A549 (cell line): ENCODE measurements at regions not wholly inside any gene's neighbourhood (a gene's known extent, or its start where the extent isn't known, plus 50 kb on each side); places are given as distances from the start of the nearest gene placed in this dataset.

Source experiments
- ATAC-seq, 2 experiments: fragments of 200-7000 bp in 1 of 2; fragments of >200 bp in 1 of 2; cut with Nextera tagmentation in 1 of 2; cut with Tn5 transposase in 1 of 2; 3 replicates each; pipeline versions ENCODE4 v1.8.0 to v1.9.1; 2018 to 2020; ENCODE audit warnings: mild to moderate bottlenecking in 1 of 2, moderate library complexity in 1 of 2
- CTCF ChIA-PET: fragments of 300-600 bp; sonication (Branson Sonifier 250); formaldehyde crosslinking; extraction: SDS; loops from one replicate; lab custom pipeline; 2021; ENCODE audit warnings: antibody characterized with exemption, inconsistent platforms; lab: Yijun Ruan, JAX
- POLR2A ChIA-PET: fragments of 350-600 bp; formaldehyde crosslinking; extraction: SDS; loops from one replicate; lab custom pipeline; 2021; ENCODE audit warnings: antibody characterized with exemption, inconsistent platforms; lab: Yijun Ruan, JAX
- DNase-seq, 2 experiments: peaks; one replicate each; pipeline versions ENCODE4 v3.0.0 to v3.0.0-alpha.2; 2011 to 2016; ENCODE audit warnings: low read depth in 1 of 2, low spot score in 1 of 2
- FAIRE-seq: peaks from 2 replicates; lab custom pipeline; 2011; peaks lifted over from hg19 to GRCh38; lab: Jason Lieb, UNC
- H3K27ac ChIP-seq, 2 experiments: fragments of >200 bp; sonication (Bioruptor Twin); formaldehyde crosslinking; 3 replicates each; pipeline ENCODE4 v1.5.1; 2016 to 2017
- H3K4me1 ChIP-seq: fragments of >200 bp; sonication (Bioruptor Twin); formaldehyde crosslinking; 3 replicates; pipeline ENCODE4 v1.6.1; 2016
- H3K4me2 ChIP-seq: fragments of >200 bp; sonication (Bioruptor Twin); formaldehyde crosslinking; 3 replicates; pipeline ENCODE4 v1.6.1; 2016
- H3K4me3 ChIP-seq: fragments of >200 bp; sonication (Bioruptor Twin); formaldehyde crosslinking; 3 replicates; pipeline ENCODE4 v1.5.1; 2016
- H3K9me3 ChIP-seq: fragments of >200 bp; sonication (Bioruptor Twin); formaldehyde crosslinking; 3 replicates; pipeline ENCODE4 v1.6.1; 2016
- BCL3 ChIP-seq: fragments of >200 bp; sonication (Bioruptor Twin); formaldehyde crosslinking; IDR thresholded peaks from 3 replicates; pipeline ENCODE4 v1.6.1; 2016
- BHLHE40 ChIP-seq: IDR thresholded peaks from 2 replicates; pipeline ENCODE4 v1.6.1; 2012; ENCODE audit warnings: low read depth, low read length, inconsistent platforms
- CBX8 ChIP-seq: fragments of 200-600 bp; sonication (generic); IDR thresholded peaks from 2 replicates; pipeline ENCODE4 v1.6.1; 2016
- CEBPB ChIP-seq, 2 experiments: fragments of >200 bp in 1 of 2; sonication (Bioruptor Twin) in 1 of 2; formaldehyde crosslinking in 1 of 2; IDR thresholded peaks; 2 replicates each; pipeline ENCODE4 v1.6.1; 2012 to 2016
- E2F6 ChIP-seq: IDR thresholded peaks from 2 replicates; pipeline ENCODE4 v1.6.1; 2012; ENCODE audit warnings: low read depth, borderline replicate concordance
- EHMT2 ChIP-seq: fragments of 200-600 bp; sonication (generic); IDR thresholded peaks from 2 replicates; pipeline ENCODE4 v1.6.1; 2016; ENCODE audit warnings: antibody characterized with exemption, low read depth, mild to moderate bottlenecking, moderate library complexity
- EP300 ChIP-seq, 2 experiments: fragments of >200 bp; sonication (Bioruptor Twin); formaldehyde crosslinking; IDR thresholded peaks; 2 replicates in 1 of 2; 3 replicates in 1 of 2; pipeline ENCODE4 v1.6.1; 2016 to 2017
- FOSB ChIP-seq: fragments of 250-450 bp; sonication (Bioruptor Pico); IDR thresholded peaks from 2 replicates; pipeline ENCODE4 v1.5.0; 2020; ENCODE audit warnings: mild to moderate bottlenecking, moderate library complexity
- HES2 ChIP-seq: fragments of >200 bp; sonication (Bioruptor Twin); formaldehyde crosslinking; IDR thresholded peaks from 2 replicates; pipeline ENCODE4 v1.6.1; 2016
- HOXA7 ChIP-seq: fragments of 250-450 bp; sonication (Bioruptor Pico); IDR thresholded peaks from 2 replicates; pipeline ENCODE4 v1.5.0; 2020; ENCODE audit warnings: mild to moderate bottlenecking, moderate library complexity
- HOXB13 ChIP-seq: fragments of 250-450 bp; sonication (Bioruptor Pico); IDR thresholded peaks from 2 replicates; pipeline ENCODE4 v1.5.0; 2020; ENCODE audit warnings: low read depth, mild to moderate bottlenecking, moderate library complexity
- HOXB5 ChIP-seq: fragments of 250-450 bp; sonication (Bioruptor Pico); IDR thresholded peaks from 2 replicates; pipeline ENCODE4 v1.5.0; 2020; ENCODE audit warnings: mild to moderate bottlenecking, moderate library complexity
- JUNB ChIP-seq: fragments of >200 bp; sonication (Bioruptor Twin); formaldehyde crosslinking; IDR thresholded peaks from 2 replicates; pipeline ENCODE4 v1.6.1; 2016
- KDM5A ChIP-seq: fragments of 200-600 bp; sonication (generic); IDR thresholded peaks from 2 replicates; pipeline ENCODE4 v1.6.1; 2016; ENCODE audit warnings: antibody characterized with exemption, mild to moderate bottlenecking
- MAZ ChIP-seq: fragments of 150-350 bp; IDR thresholded peaks from 2 replicates; pipeline ENCODE4 v1.6.1; 2014; ENCODE audit warnings: antibody characterized with exemption, low read depth, low read length, borderline replicate concordance
- MYC ChIP-seq: IDR thresholded peaks from 2 replicates; pipeline ENCODE4 v1.6.1; 2012; ENCODE audit warnings: mild to moderate bottlenecking, inconsistent platforms, low read length, improper control_type of control experiment, borderline replicate concordance
- NR3C1 ChIP-seq: fragments of >200 bp; sonication (Bioruptor Twin); formaldehyde crosslinking; IDR thresholded peaks from 3 replicates; pipeline ENCODE4 v1.6.1; 2017
- RFX5 ChIP-seq: fragments of 450-650 bp; IDR thresholded peaks from 2 replicates; pipeline ENCODE4 v1.7.1; 2014; ENCODE audit warnings: antibody characterized with exemption, mild to moderate bottlenecking, moderate library complexity
- SREBF2 ChIP-seq: fragments of 450-650 bp; IDR thresholded peaks from 2 replicates; pipeline ENCODE4 v1.6.1; 2014; ENCODE audit warnings: mild to moderate bottlenecking, moderate library complexity
- TFCP2L1 ChIP-seq: fragments of 250-450 bp; sonication (Bioruptor Pico); IDR thresholded peaks from 2 replicates; pipeline ENCODE4 v1.5.0; 2021; ENCODE audit warnings: mild to moderate bottlenecking
- TP53 ChIP-seq: fragments of 250-450 bp; sonication (Bioruptor Pico); IDR thresholded peaks from 2 replicates; pipeline ENCODE4 v1.5.0; 2021; ENCODE audit warnings: mild to moderate bottlenecking, moderate library complexity
- WGBS: methylation state at CpG from one replicate; pipeline ENCODE4 v1.1.6; 2017; ENCODE audit errors: missing lambda C conversion rate; 5-methylcytosine and 5-hydroxymethylcytosine counted together

GRCh38 chr6:170185175-170185978 is 105.5 kb downstream of the DLL1 start:
- no peaks in the 10 kb centered on the region for H3K4me1 ChIP-seq
- CTCF ChIA-PET, result no interaction called here
- 63% methylated on average over 24 of the region's 29 CpGs for WGBS
- TF ChIP-seq MAZ, result no peak
- no peak for TF ChIP-seq BHLHE40
- TF ChIP-seq TFCP2L1 (CRISPR knock-in tag), result no peak
- no peak for TF ChIP-seq E2F6
- TF ChIP-seq CBX8, result no peak
- no peak for TF ChIP-seq EP300 (IDR thresholded peaks at IDR 0.05)
- TF ChIP-seq KDM5A, result no peak
- TF ChIP-seq HOXB5 (CRISPR knock-in tag), result no peak
- no peak for TF ChIP-seq HOXA7
- TF ChIP-seq NR3C1, result no peak
- no peak for TF ChIP-seq SREBF2
- no peak for TF ChIP-seq TP53 (CRISPR knock-in tag)
- no peak for TF ChIP-seq CEBPB (IDR thresholded peaks at IDR 0.05)
- H3K4me2 ChIP-seq, result no peak overlapping the region
- H3K4me3 ChIP-seq, result no peak overlapping the region
- DNase-seq, result no peak
- 0 out of 3 replicates have a peak, but pooled peaks cover 4% of the 10 kb centered on the region for H3K9me3 ChIP-seq
- POLR2A ChIA-PET, result no interaction called here
- no peak for ATAC-seq
- FAIRE-seq, result no peak
- no peak overlapping the region for H3K27ac ChIP-seq

GRCh38 chr6:170184316-170184715 is 106.6 kb downstream of the DLL1 start:
- no peak for TF ChIP-seq RFX5
- TF ChIP-seq HOXB5 (CRISPR knock-in tag), result no peak
- no peak for TF ChIP-seq EP300 (IDR thresholded peaks at IDR 0.05)
- no peak for TF ChIP-seq HES2
- no peak for TF ChIP-seq MYC
- no peak for TF ChIP-seq EHMT2
- no peak for TF ChIP-seq FOSB (CRISPR knock-in tag)
- TF ChIP-seq JUNB, result no peak
- no peak for TF ChIP-seq BHLHE40
- TF ChIP-seq CEBPB (IDR thresholded peaks at IDR 0.05), result no peak
- no peak for TF ChIP-seq BCL3
- TF ChIP-seq HOXB13 (CRISPR knock-in tag), result no peak
- no peak overlapping the region for H3K4me2 ChIP-seq
- ChIA-PET POLR2A (no interaction called here), CTCF (no interaction called here)
- H3K9me3 ChIP-seq, result 0 out of 3 replicates have a peak, but pooled peaks cover 4% of the 10 kb centered on the region
- 36% methylated on average over 5 of the region's 5 CpGs for WGBS
- DNase-seq, result no peak
- no peak overlapping the region for H3K27ac ChIP-seq
- ATAC-seq, result no peak
- no peak overlapping the region for H3K4me3 ChIP-seq
- H3K4me1 ChIP-seq, result no peaks in the 10 kb centered on the region
- no peak for FAIRE-seq

- ATAC-seq (no peak), FAIRE-seq (no peak), DNase-seq (no peak)
- Histone ChIP-seq H3K9me3 (0 out of 3 replicates have a peak, but pooled peaks cover 4% of the 10 kb centered on the region), H3K4me1 (no peaks in the 10 kb centered on the region), H3K4me3 (no peak overlapping the region), H3K4me2 (no peak overlapping the region)
- CTCF ChIA-PET, result no interaction called here
- POLR2A ChIA-PET, result no interaction called here
- no peak for TF ChIP-seq RFX5
- TF ChIP-seq, all 56 proteins: peak for 0
- no peak overlapping the region for H3K27ac ChIP-seq
Measured at GRCh38 chr6:170183521-170183920, 107.4 kb downstream of the DLL1 start.
